ENCODE measurements at regions not wholly inside any gene's neighbourhood (a gene's known extent, or its start where the extent isn't known, plus 50 kb on each side); places are given as distances from the start of the nearest gene placed in this dataset.

- Histone ChIP-seq H3K27ac (ENCODE audit: low read depth, low read length) (no peak overlapping the region), H3K36me3 (ENCODE audit: control insufficient read depth in 1 of 2, insufficient read depth in 2 of 2, low read length in 2 of 2) (no peaks in the 10 kb centered on the region), H3K9me3 (ENCODE audit: control insufficient read depth in 1 of 2, low read length in 2 of 2) (no peaks in the 10 kb centered on the region), H3K27me3 (ENCODE audit: control insufficient read depth in 1 of 2, insufficient read depth in 2 of 2, low read length in 2 of 2) (no peaks in the 10 kb centered on the region), H3K4me1 (ENCODE audit: control insufficient read depth in 1 of 2, insufficient read depth in 2 of 2, low read length in 2 of 2) (no peaks in the 10 kb centered on the region), H3K9ac (ENCODE audit: low read depth in 1 of 2, low read length in 2 of 2) (no peak overlapping the region), H3K4me3 (ENCODE audit: low read depth in 1 of 2, low read length in 2 of 2) (no peak overlapping the region)
Measured at GRCh38 chr3:153892126-153892525, 229.1 kb upstream of the ARHGEF26 start.

GRCh38 chr3:153894857-153895256 is 226.3 kb upstream of the ARHGEF26 start:
- Histone ChIP-seq H3K36me3 (ENCODE audit: control insufficient read depth in 1 of 2, insufficient read depth in 2 of 2, low read length in 2 of 2) (no peaks in the 10 kb centered on the region), H3K4me3 (ENCODE audit: low read depth in 1 of 2, low read length in 2 of 2) (no peak overlapping the region), H3K9ac (ENCODE audit: low read depth in 1 of 2, low read length in 2 of 2) (no peak overlapping the region)

GRCh38 chr3:153896197-153896596 is 225.0 kb upstream of the ARHGEF26 start:
- H3K27ac ChIP-seq (ENCODE audit: low read depth, low read length): no peak overlapping the region
- no peaks in the 10 kb centered on the region for H3K27me3 ChIP-seq (ENCODE audit: control insufficient read depth in 1 of 2, insufficient read depth in 2 of 2, low read length in 2 of 2)
- no peak overlapping the region for H3K9ac ChIP-seq (ENCODE audit: low read depth in 1 of 2, low read length in 2 of 2)
- H3K36me3 ChIP-seq (ENCODE audit: control insufficient read depth in 1 of 2, insufficient read depth in 2 of 2, low read length in 2 of 2): no peaks in the 10 kb centered on the region
- H3K4me1 ChIP-seq (ENCODE audit: control insufficient read depth in 1 of 2, insufficient read depth in 2 of 2, low read length in 2 of 2): no peaks in the 10 kb centered on the region
- H3K9me3 ChIP-seq (ENCODE audit: control insufficient read depth in 1 of 2, low read length in 2 of 2): no peaks in the 10 kb centered on the region
- H3K4me3 ChIP-seq (ENCODE audit: low read depth in 1 of 2, low read length in 2 of 2): no peak overlapping the region

More at GRCh38 chr3:153894857-153895256, 226.3 kb upstream of the ARHGEF26 start:
- Histone ChIP-seq H3K9me3 (ENCODE audit: control insufficient read depth in 1 of 2, low read length in 2 of 2) (no peaks in the 10 kb centered on the region), H3K4me1 (ENCODE audit: control insufficient read depth in 1 of 2, insufficient read depth in 2 of 2, low read length in 2 of 2) (no peaks in the 10 kb centered on the region), H3K27me3 (ENCODE audit: control insufficient read depth in 1 of 2, insufficient read depth in 2 of 2, low read length in 2 of 2) (no peaks in the 10 kb centered on the region), H3K27ac (ENCODE audit: low read depth, low read length) (no peak overlapping the region)

- H3K27me3 ChIP-seq (ENCODE audit: control insufficient read depth in 1 of 2, insufficient read depth in 2 of 2, low read length in 2 of 2): no peaks in the 10 kb centered on the region
- no peaks in the 10 kb centered on the region for H3K36me3 ChIP-seq (ENCODE audit: control insufficient read depth in 1 of 2, insufficient read depth in 2 of 2, low read length in 2 of 2)
- no peaks in the 10 kb centered on the region for H3K4me1 ChIP-seq (ENCODE audit: control insufficient read depth in 1 of 2, insufficient read depth in 2 of 2, low read length in 2 of 2)
- no peak overlapping the region for H3K27ac ChIP-seq (ENCODE audit: low read depth, low read length)
- no peaks in the 10 kb centered on the region for H3K9me3 ChIP-seq (ENCODE audit: control insufficient read depth in 1 of 2, low read length in 2 of 2)
- H3K4me3 ChIP-seq (ENCODE audit: low read depth in 1 of 2, low read length in 2 of 2): no peak overlapping the region
- H3K9ac ChIP-seq (ENCODE audit: low read depth in 1 of 2, low read length in 2 of 2): no peak overlapping the region
Measured at GRCh38 chr3:153897025-153897723, 224.0 kb upstream of the ARHGEF26 start.

- Histone ChIP-seq H3K27ac (ENCODE audit: low read depth, low read length) (no peak overlapping the region), H3K36me3 (ENCODE audit: control insufficient read depth in 1 of 2, insufficient read depth in 2 of 2, low read length in 2 of 2) (no peaks in the 10 kb centered on the region), H3K4me1 (ENCODE audit: control insufficient read depth in 1 of 2, insufficient read depth in 2 of 2, low read length in 2 of 2) (no peaks in the 10 kb centered on the region), H3K9me3 (ENCODE audit: control insufficient read depth in 1 of 2, low read length in 2 of 2) (no peaks in the 10 kb centered on the region), H3K27me3 (ENCODE audit: control insufficient read depth in 1 of 2, insufficient read depth in 2 of 2, low read length in 2 of 2) (no peaks in the 10 kb centered on the region), H3K4me3 (ENCODE audit: low read depth in 1 of 2, low read length in 2 of 2) (no peak overlapping the region), H3K9ac (ENCODE audit: low read depth in 1 of 2, low read length in 2 of 2) (no peak overlapping the region)
Measured at GRCh38 chr3:153897842-153898241, 223.3 kb upstream of the ARHGEF26 start.

- Histone ChIP-seq H3K4me3 (ENCODE audit: low read depth in 1 of 2, low read length in 2 of 2) (no peak overlapping the region), H3K36me3 (ENCODE audit: control insufficient read depth in 1 of 2, insufficient read depth in 2 of 2, low read length in 2 of 2) (no peaks in the 10 kb centered on the region), H3K9me3 (ENCODE audit: control insufficient read depth in 1 of 2, low read length in 2 of 2) (no peaks in the 10 kb centered on the region), H3K27ac (ENCODE audit: low read depth, low read length) (no peak overlapping the region), H3K27me3 (ENCODE audit: control insufficient read depth in 1 of 2, insufficient read depth in 2 of 2, low read length in 2 of 2) (no peaks in the 10 kb centered on the region), H3K4me1 (ENCODE audit: control insufficient read depth in 1 of 2, insufficient read depth in 2 of 2, low read length in 2 of 2) (no peaks in the 10 kb centered on the region), H3K9ac (ENCODE audit: low read depth in 1 of 2, low read length in 2 of 2) (no peak overlapping the region)
Measured at GRCh38 chr3:153901152-153901551, 220.0 kb upstream of the ARHGEF26 start.

GRCh38 chr3:153901991-153902390 is 219.2 kb upstream of the ARHGEF26 start:
- H3K27me3 ChIP-seq (ENCODE audit: control insufficient read depth in 1 of 2, insufficient read depth in 2 of 2, low read length in 2 of 2): no peaks in the 10 kb centered on the region
- H3K9me3 ChIP-seq (ENCODE audit: control insufficient read depth in 1 of 2, low read length in 2 of 2): no peaks in the 10 kb centered on the region
- H3K9ac ChIP-seq (ENCODE audit: low read depth in 1 of 2, low read length in 2 of 2): no peak overlapping the region
- no peak overlapping the region for H3K27ac ChIP-seq (ENCODE audit: low read depth, low read length)
- no peaks in the 10 kb centered on the region for H3K36me3 ChIP-seq (ENCODE audit: control insufficient read depth in 1 of 2, insufficient read depth in 2 of 2, low read length in 2 of 2)
- H3K4me3 ChIP-seq (ENCODE audit: low read depth in 1 of 2, low read length in 2 of 2): no peak overlapping the region
- no peaks in the 10 kb centered on the region for H3K4me1 ChIP-seq (ENCODE audit: control insufficient read depth in 1 of 2, insufficient read depth in 2 of 2, low read length in 2 of 2)

GRCh38 chr3:153903430-153903829 is 217.8 kb upstream of the ARHGEF26 start:
- H3K9me3 ChIP-seq (ENCODE audit: control insufficient read depth in 1 of 2, low read length in 2 of 2): no peaks in the 10 kb centered on the region

GRCh38 chr3:153906366-153906765 is 214.8 kb upstream of the ARHGEF26 start:
- no peaks in the 10 kb centered on the region for H3K4me1 ChIP-seq (ENCODE audit: control insufficient read depth in 1 of 2, insufficient read depth in 2 of 2, low read length in 2 of 2)
- no peak overlapping the region for H3K4me3 ChIP-seq (ENCODE audit: low read depth in 1 of 2, low read length in 2 of 2)
- H3K9ac ChIP-seq (ENCODE audit: low read depth in 1 of 2, low read length in 2 of 2): no peak overlapping the region
- H3K27me3 ChIP-seq (ENCODE audit: control insufficient read depth in 1 of 2, insufficient read depth in 2 of 2, low read length in 2 of 2): no peaks in the 10 kb centered on the region
- no peaks in the 10 kb centered on the region for H3K9me3 ChIP-seq (ENCODE audit: control insufficient read depth in 1 of 2, low read length in 2 of 2)
- no peaks in the 10 kb centered on the region for H3K36me3 ChIP-seq (ENCODE audit: control insufficient read depth in 1 of 2, insufficient read depth in 2 of 2, low read length in 2 of 2)
- no peak overlapping the region for H3K27ac ChIP-seq (ENCODE audit: low read depth, low read length)

More at GRCh38 chr3:153903430-153903829, 217.8 kb upstream of the ARHGEF26 start:
- Histone ChIP-seq H3K27ac (ENCODE audit: low read depth, low read length) (no peak overlapping the region), H3K4me3 (ENCODE audit: low read depth in 1 of 2, low read length in 2 of 2) (no peak overlapping the region), H3K27me3 (ENCODE audit: control insufficient read depth in 1 of 2, insufficient read depth in 2 of 2, low read length in 2 of 2) (no peaks in the 10 kb centered on the region), H3K36me3 (ENCODE audit: control insufficient read depth in 1 of 2, insufficient read depth in 2 of 2, low read length in 2 of 2) (no peaks in the 10 kb centered on the region), H3K9ac (ENCODE audit: low read depth in 1 of 2, low read length in 2 of 2) (no peak overlapping the region), H3K4me1 (ENCODE audit: control insufficient read depth in 1 of 2, insufficient read depth in 2 of 2, low read length in 2 of 2) (no peaks in the 10 kb centered on the region)

GRCh38 chr3:153910387-153910786 is 210.8 kb upstream of the ARHGEF26 start:
- Histone ChIP-seq H3K4me1 (ENCODE audit: control insufficient read depth in 1 of 2, insufficient read depth in 2 of 2, low read length in 2 of 2) (no peaks in the 10 kb centered on the region), H3K4me3 (ENCODE audit: low read depth in 1 of 2, low read length in 2 of 2) (no peak overlapping the region), H3K9me3 (ENCODE audit: control insufficient read depth in 1 of 2, low read length in 2 of 2) (no peaks in the 10 kb centered on the region), H3K36me3 (ENCODE audit: control insufficient read depth in 1 of 2, insufficient read depth in 2 of 2, low read length in 2 of 2) (no peaks in the 10 kb centered on the region), H3K27ac (ENCODE audit: low read depth, low read length) (no peak overlapping the region), H3K27me3 (ENCODE audit: control insufficient read depth in 1 of 2, insufficient read depth in 2 of 2, low read length in 2 of 2) (no peaks in the 10 kb centered on the region), H3K9ac (ENCODE audit: low read depth in 1 of 2, low read length in 2 of 2) (no peak overlapping the region)
